Tibial nerve (tissue), 4 donors: ENCODE measurements at regions not wholly inside any gene's neighbourhood (a gene's known extent, or its start where the extent isn't known, plus 50 kb on each side); places are given as distances from the start of the nearest gene placed in this dataset.
A peak's percentile ranks its signal among the peaks of the same experiment; 100 is the strongest.

Experiments used
- DNase-seq, 2 donors: peaks; one replicate each; pipeline ENCODE4 v3.0.0-alpha.2; 2019; ENCODE audit warnings: low spot score in 2 of 2
- H3K27ac ChIP-seq, 4 donors: fragments of 200-600 bp; sonication (generic) in 3 of 4; one replicate each; pipeline ENCODE4 v1.5.1; 2017 to 2019; ENCODE audit warnings: mild to moderate bottlenecking in 1 of 4
- H3K27me3 ChIP-seq, 2 donors: fragments of 200-600 bp; sonication (generic) in 1 of 2; one replicate each; pipeline versions ENCODE4 v1.5.1 to v1.6.0; 2017 to 2019
- H3K36me3 ChIP-seq, 3 donors: fragments of 200-600 bp; sonication (generic); one replicate each; pipeline ENCODE4 v1.5.1; 2018 to 2019
- H3K4me1 ChIP-seq, 4 donors: fragments of 200-600 bp; sonication (generic) in 3 of 4; one replicate each; pipeline ENCODE4 v1.5.1; 2017 to 2019
- H3K4me3 ChIP-seq, 4 donors: fragments of 200-600 bp; sonication (generic) in 3 of 4; one replicate each; pipeline ENCODE4 v1.5.1; 2017 to 2019; ENCODE audit warnings: mild to moderate bottlenecking in 1 of 4, moderate library complexity in 1 of 4
- H3K9me3 ChIP-seq, 4 donors: fragments of 200-600 bp; sonication (generic) in 3 of 4; one replicate each; pipeline ENCODE4 v1.5.1; 2017 to 2019
- CTCF ChIP-seq, 5 experiments: fragments of 200-600 bp in 3 of 5; fragments of 450-650 bp in 2 of 5; sonication (generic) in 3 of 5; IDR thresholded peaks; one replicate each; pipeline ENCODE4 v1.5.1; 2016 to 2019; ENCODE audit warnings: antibody characterized with exemption in 5 of 5, mild to moderate bottlenecking in 3 of 5, moderate library complexity in 2 of 5
- EP300 ChIP-seq, 2 donors: sonication (generic); formaldehyde crosslinking; IDR thresholded peaks; one replicate each; pipeline ENCODE4 v1.6.1; 2017; ENCODE audit warnings: antibody characterized with exemption in 2 of 2, mild to moderate bottlenecking in 1 of 2
- POLR2A ChIP-seq, 2 donors: fragments of 450-650 bp; IDR thresholded peaks; one replicate each; pipeline ENCODE4 v1.6.1; 2017; ENCODE audit warnings: antibody characterized with exemption in 2 of 2, mild to moderate bottlenecking in 2 of 2, moderate library complexity in 2 of 2
- WGBS, 2 donors: methylation state at CpG; one replicate each; pipeline ENCODE4 v1.1.5; 2018; 5-methylcytosine and 5-hydroxymethylcytosine counted together

GRCh38 chr1:78348496-78349284, 142.1 kb upstream of the PTGFR start:
- Histone ChIP-seq H3K27ac (no peak overlapping the region), H3K9me3 (no peaks in the 10 kb centered on the region), H3K4me3 (no peak overlapping the region), H3K4me1 (no peaks in the 10 kb centered on the region), H3K27me3 (no peaks in the 10 kb centered on the region), H3K36me3 (no peaks in the 10 kb centered on the region)
- no peak for TF ChIP-seq CTCF (IDR thresholded peaks at IDR 0.05)
- no peak for TF ChIP-seq POLR2A (IDR thresholded peaks at IDR 0.05)
- no peak for TF ChIP-seq EP300 (IDR thresholded peaks at IDR 0.05)
- DNase-seq, result no peak

DNA sequence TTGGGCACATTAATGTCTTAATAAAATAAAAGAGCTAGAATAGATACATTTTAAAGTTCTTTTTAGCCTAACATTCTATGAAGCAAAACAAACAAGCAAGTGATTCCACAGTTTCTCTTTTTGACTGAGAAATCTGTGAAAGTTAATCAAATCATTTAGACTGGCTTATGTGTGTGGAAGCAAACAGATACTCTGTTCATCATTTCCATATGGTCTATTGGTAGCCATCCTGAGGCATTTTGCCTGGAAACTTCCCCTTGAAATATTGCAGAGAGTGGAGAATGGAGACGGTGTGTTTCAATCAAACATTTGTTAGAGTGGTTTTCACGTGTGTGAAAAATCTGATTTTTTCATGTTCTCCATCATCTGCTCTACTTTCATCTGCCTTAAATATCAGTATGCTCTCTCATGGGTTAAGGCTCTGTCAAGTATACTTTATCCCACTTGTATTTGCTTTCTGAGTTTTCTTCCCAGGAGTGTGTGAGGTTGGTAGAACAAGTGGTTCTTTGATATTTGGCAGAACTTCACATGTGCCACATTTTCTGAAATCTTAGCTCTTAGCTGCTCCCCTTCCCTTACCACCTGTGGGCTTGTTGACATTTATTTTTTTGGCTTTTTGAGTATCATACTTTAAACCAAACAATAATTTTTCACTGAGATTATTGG, 139.1 kb upstream of the PTGFR start:
- no peaks in the 10 kb centered on the region for H3K4me1 ChIP-seq
- no peak for TF ChIP-seq POLR2A (IDR thresholded peaks at IDR 0.05)
- no peak for TF ChIP-seq CTCF (IDR thresholded peaks at IDR 0.05)
- TF ChIP-seq EP300 (IDR thresholded peaks at IDR 0.05), result no peak
- no peaks in the 10 kb centered on the region for H3K9me3 ChIP-seq
- WGBS, 2 donors, result 58 to 70% methylated on average over 2 of the region's 2 CpGs
- no peak overlapping the region for H3K27ac ChIP-seq
- no peak for DNase-seq
- H3K36me3 ChIP-seq, result no peaks in the 10 kb centered on the region
- no peaks in the 10 kb centered on the region for H3K27me3 ChIP-seq
- H3K4me3 ChIP-seq, result no peak overlapping the region

DNA sequence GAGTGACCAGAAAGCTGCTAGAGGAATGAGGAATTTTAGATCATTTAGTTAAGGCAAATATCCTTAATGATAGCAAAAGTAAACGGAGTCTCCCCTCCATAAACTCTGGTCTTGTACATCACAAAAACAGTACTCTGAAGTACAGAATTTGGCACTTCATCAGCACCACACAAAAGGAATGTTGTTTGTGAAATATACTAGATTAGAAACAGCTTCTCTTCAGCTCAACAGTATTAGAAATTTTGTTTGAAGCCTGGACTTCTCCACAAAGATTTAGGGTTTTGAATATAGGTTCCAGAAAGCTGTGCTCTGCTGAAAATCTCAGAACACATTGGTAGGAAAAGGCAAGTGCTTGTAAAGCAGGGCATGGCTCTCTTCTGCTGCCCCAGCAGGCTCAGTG, 135.1 kb upstream of the PTGFR start:
- peak overlapping the region in 3 of 4 donors; percentile 1 to 77 (median 40) for H3K27ac ChIP-seq
- WGBS, 2 donors, result 27 to 42% methylated on average over 1 of the region's 1 CpG
- no peak for TF ChIP-seq CTCF (IDR thresholded peaks at IDR 0.05)
- TF ChIP-seq EP300 (IDR thresholded peaks at IDR 0.05), result no peak
- TF ChIP-seq POLR2A (IDR thresholded peaks at IDR 0.05), result no peak
- H3K4me3 ChIP-seq, result no peak overlapping the region
- H3K9me3 ChIP-seq, result no peaks in the 10 kb centered on the region
- H3K27me3 ChIP-seq, result no peaks in the 10 kb centered on the region
- H3K36me3 ChIP-seq, result no peaks in the 10 kb centered on the region
- no peak for DNase-seq
- H3K4me1 ChIP-seq, result no peaks in the 10 kb centered on the region

DNA sequence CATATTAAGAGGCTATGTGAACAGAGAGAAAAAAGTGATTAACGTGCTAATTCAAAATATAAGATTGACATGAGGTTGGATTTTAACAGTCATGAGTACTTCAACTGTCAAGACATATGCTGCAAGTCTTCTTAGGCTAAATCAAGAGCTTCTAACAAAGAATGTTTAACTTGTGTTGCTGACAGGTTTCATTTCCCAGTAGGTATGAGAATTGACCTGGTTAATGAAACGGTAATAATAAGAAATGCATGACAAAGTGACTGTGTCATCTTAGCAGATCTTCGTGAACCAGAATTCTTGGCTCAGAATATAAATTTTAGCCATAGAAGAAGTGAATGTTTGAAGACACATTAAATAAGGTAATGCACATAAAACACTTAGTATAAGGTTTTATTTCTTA, 132.6 kb upstream of the PTGFR start:
- no peaks in the 10 kb centered on the region for H3K9me3 ChIP-seq
- no peaks in the 10 kb centered on the region for H3K36me3 ChIP-seq
- no peak overlapping the region for H3K4me3 ChIP-seq
- 91 to 94% methylated on average over 3 of the region's 3 CpGs for WGBS, 2 donors
- H3K4me1 ChIP-seq, result no peaks in the 10 kb centered on the region
- TF ChIP-seq EP300 (IDR thresholded peaks at IDR 0.05) (no peak), CTCF (IDR thresholded peaks at IDR 0.05) (no peak), POLR2A (IDR thresholded peaks at IDR 0.05) (no peak)
- no peaks in the 10 kb centered on the region for H3K27me3 ChIP-seq
- DNase-seq, result no peak
- H3K27ac ChIP-seq, result no peak overlapping the region

- H3K27ac ChIP-seq, result no peak overlapping the region
- H3K36me3 ChIP-seq, result no peaks in the 10 kb centered on the region
- H3K9me3 ChIP-seq, result no peaks in the 10 kb centered on the region
- DNase-seq, result no peak
- TF ChIP-seq POLR2A (IDR thresholded peaks at IDR 0.05) (no peak), CTCF (IDR thresholded peaks at IDR 0.05) (no peak), EP300 (IDR thresholded peaks at IDR 0.05) (no peak)
- no peak overlapping the region for H3K4me3 ChIP-seq
- H3K4me1 ChIP-seq, result no peaks in the 10 kb centered on the region
- H3K27me3 ChIP-seq, result no peaks in the 10 kb centered on the region
Measured at GRCh38 chr1:78359666-78360065, 131.1 kb upstream of the PTGFR start.
